ENCODE measurements at regions not wholly inside any gene's neighbourhood (a gene's known extent, or its start where the extent isn't known, plus 50 kb on each side); places are given as distances from the start of the nearest gene placed in this dataset.

GRCh38 chr5:84724181-84724580, 339.5 kb upstream of the EDIL3 start:
- TF ChIP-seq CTCF (IDR thresholded peaks at IDR 0.05) (no peak), POLR2A (IDR thresholded peaks at IDR 0.05) (no peak)
